ENCODE measurements at regions not wholly inside any gene's neighbourhood (a gene's known extent, or its start where the extent isn't known, plus 50 kb on each side); places are given as distances from the start of the nearest gene placed in this dataset.

GRCh38 chr10:62926407-62926806, 110.2 kb upstream of the EGR2 start:
- Histone ChIP-seq H3K4me3 (replicated peaks in 1 of 3; ENCODE audit: insufficient read depth in 1 of 3, low read depth in 1 of 3, low read length in 3 of 3) (no peak overlapping the region), H3K9me3 (replicated peaks; ENCODE audit: control insufficient read depth, insufficient read depth, low read length) (no peaks in the 10 kb centered on the region), H3K27ac (ENCODE audit: insufficient read depth, low read depth, low read length) (no peak overlapping the region), H3K36me3 (ENCODE audit: control insufficient read depth in 2 of 2, extremely low read depth in 1 of 2, insufficient read depth in 2 of 2, low read length in 2 of 2) (no peaks in the 10 kb centered on the region), H4K20me1 (replicated peaks; ENCODE audit: control insufficient read depth, extremely low read depth, insufficient read depth, low read length) (no peaks in the 10 kb centered on the region), H3K9ac (replicated peaks; ENCODE audit: extremely low read depth, insufficient read depth, low read length) (no peak overlapping the region), H3K9me1 (replicated peaks; ENCODE audit: control insufficient read depth, extremely low read depth, insufficient read depth, low read length) (no peaks in the 10 kb centered on the region), H3K4me2 (ENCODE audit: insufficient read depth, low read length) (no peak overlapping the region), H3K79me2 (ENCODE audit: control insufficient read depth, insufficient read depth, low read length) (no peaks in the 10 kb centered on the region), H2AFZ (ENCODE audit: low read depth, low read length) (no peak overlapping the region), H3K4me1 (ENCODE audit: control insufficient read depth, extremely low read depth, insufficient read depth, low read length) (no peaks in the 10 kb centered on the region), H3K27me3 (ENCODE audit: control insufficient read depth in 2 of 2, insufficient read depth in 2 of 2, low read length in 2 of 2) (no peaks in the 10 kb centered on the region)
- intact Hi-C loops (cut with micrococcal nuclease), result no loop called here
- DNase-seq (ENCODE audit: low read depth, low spot score) (no peak), FAIRE-seq (no peak)
- ChIA-PET CTCF (no interaction called here), POLR2A (no interaction called here)
- dilution Hi-C loops (cut with MboI; ENCODE audit: extremely low pct_ligation_motif_present, low sequenced_read_pairs), result no loop called here
- TF ChIP-seq MYC (IDR thresholded peaks at IDR 0.05; ENCODE audit: low read depth, low read length) (no peak), GATA2 (IDR thresholded peaks at IDR 0.05; ENCODE audit: insufficient read depth, insufficient read length, low read depth, low read length) (no peak), POLR2AphosphoS5 (IDR thresholded peaks at IDR 0.05; ENCODE audit: insufficient read depth, low read depth, low read length) (no peak), JUN (IDR thresholded peaks at IDR 0.05; ENCODE audit: borderline replicate concordance, insufficient read depth, insufficient read length, low read depth) (no peak), POLR2A (IDR thresholded peaks at IDR 0.05; ENCODE audit: low read depth, low read length) (no peak), FOS (IDR thresholded peaks at IDR 0.05; ENCODE audit: borderline replicate concordance, insufficient read depth, low read length) (no peak), EZH2 (IDR thresholded peaks at IDR 0.05; ENCODE audit: borderline replicate concordance, low read depth, low read length, severe bottlenecking) (no peak)
- TF ChIP-seq, protein P1, sequence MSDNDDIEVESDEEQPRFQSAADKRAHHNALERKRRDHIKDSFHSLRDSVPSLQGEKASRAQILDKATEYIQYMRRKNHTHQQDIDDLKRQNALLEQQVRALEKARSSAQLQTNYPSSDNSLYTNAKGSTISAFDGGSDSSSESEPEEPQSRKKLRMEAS (IDR thresholded peaks at IDR 0.05; ENCODE audit: insufficient read depth, insufficient read length), result no peak
- TF ChIP-seq, protein P2, sequence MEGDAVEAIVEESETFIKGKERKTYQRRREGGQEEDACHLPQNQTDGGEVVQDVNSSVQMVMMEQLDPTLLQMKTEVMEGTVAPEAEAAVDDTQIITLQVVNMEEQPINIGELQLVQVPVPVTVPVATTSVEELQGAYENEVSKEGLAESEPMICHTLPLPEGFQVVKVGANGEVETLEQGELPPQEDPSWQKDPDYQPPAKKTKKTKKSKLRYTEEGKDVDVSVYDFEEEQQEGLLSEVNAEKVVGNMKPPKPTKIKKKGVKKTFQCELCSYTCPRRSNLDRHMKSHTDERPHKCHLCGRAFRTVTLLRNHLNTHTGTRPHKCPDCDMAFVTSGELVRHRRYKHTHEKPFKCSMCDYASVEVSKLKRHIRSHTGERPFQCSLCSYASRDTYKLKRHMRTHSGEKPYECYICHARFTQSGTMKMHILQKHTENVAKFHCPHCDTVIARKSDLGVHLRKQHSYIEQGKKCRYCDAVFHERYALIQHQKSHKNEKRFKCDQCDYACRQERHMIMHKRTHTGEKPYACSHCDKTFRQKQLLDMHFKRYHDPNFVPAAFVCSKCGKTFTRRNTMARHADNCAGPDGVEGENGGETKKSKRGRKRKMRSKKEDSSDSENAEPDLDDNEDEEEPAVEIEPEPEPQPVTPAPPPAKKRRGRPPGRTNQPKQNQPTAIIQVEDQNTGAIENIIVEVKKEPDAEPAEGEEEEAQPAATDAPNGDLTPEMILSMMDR (IDR thresholded peaks at IDR 0.05; ENCODE audit: extremely low read depth in 1 of 2, insufficient read depth in 1 of 2, low read depth in 1 of 2, low read length in 2 of 2), result no peak
- BruUV-seq (replicated peaks), result no TSS peak

Measured in endothelial cell of umbilical vein (primary cell).